A549 (cell line): ENCODE measurements at regions not wholly inside any gene's neighbourhood (a gene's known extent, or its start where the extent isn't known, plus 50 kb on each side); places are given as distances from the start of the nearest gene placed in this dataset.
A peak's percentile ranks its signal among the peaks of the same experiment; 100 is the strongest.

Experiments used
- ATAC-seq, 2 experiments: fragments of 200-7000 bp in 1 of 2; fragments of >200 bp in 1 of 2; cut with Nextera tagmentation in 1 of 2; cut with Tn5 transposase in 1 of 2; 3 replicates each; pipeline versions ENCODE4 v1.8.0 to v1.9.1; 2018 to 2020; ENCODE audit warnings: mild to moderate bottlenecking in 1 of 2, moderate library complexity in 1 of 2
- CTCF ChIA-PET: fragments of 300-600 bp; sonication (Branson Sonifier 250); formaldehyde crosslinking; extraction: SDS; loops from one replicate; lab custom pipeline; 2021; ENCODE audit warnings: antibody characterized with exemption, inconsistent platforms; lab: Yijun Ruan, JAX
- POLR2A ChIA-PET: fragments of 350-600 bp; formaldehyde crosslinking; extraction: SDS; loops from one replicate; lab custom pipeline; 2021; ENCODE audit warnings: antibody characterized with exemption, inconsistent platforms; lab: Yijun Ruan, JAX
- DNase-seq, 2 experiments: peaks; one replicate each; pipeline versions ENCODE4 v3.0.0 to v3.0.0-alpha.2; 2011 to 2016; ENCODE audit warnings: low read depth in 1 of 2, low spot score in 1 of 2
- FAIRE-seq: peaks from 2 replicates; lab custom pipeline; 2011; peaks lifted over from hg19 to GRCh38; lab: Jason Lieb, UNC
- H3K27ac ChIP-seq, 2 experiments: fragments of >200 bp; sonication (Bioruptor Twin); formaldehyde crosslinking; 3 replicates each; pipeline ENCODE4 v1.5.1; 2016 to 2017
- H3K4me1 ChIP-seq: fragments of >200 bp; sonication (Bioruptor Twin); formaldehyde crosslinking; 3 replicates; pipeline ENCODE4 v1.6.1; 2016
- H3K4me2 ChIP-seq: fragments of >200 bp; sonication (Bioruptor Twin); formaldehyde crosslinking; 3 replicates; pipeline ENCODE4 v1.6.1; 2016
- H3K4me3 ChIP-seq: fragments of >200 bp; sonication (Bioruptor Twin); formaldehyde crosslinking; 3 replicates; pipeline ENCODE4 v1.5.1; 2016
- H3K9me3 ChIP-seq: fragments of >200 bp; sonication (Bioruptor Twin); formaldehyde crosslinking; 3 replicates; pipeline ENCODE4 v1.6.1; 2016
- BHLHE40 ChIP-seq: IDR thresholded peaks from 2 replicates; pipeline ENCODE4 v1.6.1; 2012; ENCODE audit warnings: low read depth, low read length, inconsistent platforms
- CBX8 ChIP-seq: fragments of 200-600 bp; sonication (generic); IDR thresholded peaks from 2 replicates; pipeline ENCODE4 v1.6.1; 2016
- CHD2 ChIP-seq: fragments of 150-350 bp; IDR thresholded peaks from 2 replicates; pipeline ENCODE4 v1.6.1; 2014; ENCODE audit warnings: low read length; ENCODE audit not compliant: partially characterized antibody
- CHD4 ChIP-seq: fragments of 200-600 bp; sonication (generic); IDR thresholded peaks from 2 replicates; pipeline ENCODE4 v1.6.1; 2016; ENCODE audit warnings: antibody characterized with exemption, mild to moderate bottlenecking, borderline replicate concordance
- EHF ChIP-seq: fragments of 250-450 bp; sonication (Bioruptor Pico); IDR thresholded peaks from 2 replicates; pipeline ENCODE4 v1.5.0; 2020; ENCODE audit warnings: mild to moderate bottlenecking
- EHMT2 ChIP-seq: fragments of 200-600 bp; sonication (generic); IDR thresholded peaks from 2 replicates; pipeline ENCODE4 v1.6.1; 2016; ENCODE audit warnings: antibody characterized with exemption, low read depth, mild to moderate bottlenecking, moderate library complexity
- EP300 ChIP-seq, 2 experiments: fragments of >200 bp; sonication (Bioruptor Twin); formaldehyde crosslinking; IDR thresholded peaks; 2 replicates in 1 of 2; 3 replicates in 1 of 2; pipeline ENCODE4 v1.6.1; 2016 to 2017
- HDAC2 ChIP-seq: fragments of 200-600 bp; sonication (generic); IDR thresholded peaks from 2 replicates; pipeline ENCODE4 v1.6.1; 2016
- HOXA7 ChIP-seq: fragments of 250-450 bp; sonication (Bioruptor Pico); IDR thresholded peaks from 2 replicates; pipeline ENCODE4 v1.5.0; 2020; ENCODE audit warnings: mild to moderate bottlenecking, moderate library complexity
- JUNB ChIP-seq: fragments of >200 bp; sonication (Bioruptor Twin); formaldehyde crosslinking; IDR thresholded peaks from 2 replicates; pipeline ENCODE4 v1.6.1; 2016
- MAZ ChIP-seq: fragments of 150-350 bp; IDR thresholded peaks from 2 replicates; pipeline ENCODE4 v1.6.1; 2014; ENCODE audit warnings: antibody characterized with exemption, low read depth, low read length, borderline replicate concordance
- MYC ChIP-seq: IDR thresholded peaks from 2 replicates; pipeline ENCODE4 v1.6.1; 2012; ENCODE audit warnings: mild to moderate bottlenecking, inconsistent platforms, low read length, improper control_type of control experiment, borderline replicate concordance
- NR3C1 ChIP-seq: fragments of >200 bp; sonication (Bioruptor Twin); formaldehyde crosslinking; IDR thresholded peaks from 3 replicates; pipeline ENCODE4 v1.6.1; 2017
- POLR2A ChIP-seq: IDR thresholded peaks from 2 replicates; pipeline ENCODE4 v1.6.1; 2012; ENCODE audit warnings: mild to moderate bottlenecking, low read length
- POLR2AphosphoS2 ChIP-seq: conservative IDR thresholded peaks from 2 replicates; pipeline ENCODE4 v1.6.1; 2012; ENCODE audit warnings: low read length, improper control_type of control experiment, inconsistent platforms
- RFX5 ChIP-seq: fragments of 450-650 bp; IDR thresholded peaks from 2 replicates; pipeline ENCODE4 v1.7.1; 2014; ENCODE audit warnings: antibody characterized with exemption, mild to moderate bottlenecking, moderate library complexity
- SMC3 ChIP-seq: fragments of >200 bp; sonication (Bioruptor Twin); formaldehyde crosslinking; IDR thresholded peaks from 3 replicates; pipeline ENCODE4 v1.6.1; 2018; ENCODE audit warnings: inconsistent platforms
- TFCP2L1 ChIP-seq: fragments of 250-450 bp; sonication (Bioruptor Pico); IDR thresholded peaks from 2 replicates; pipeline ENCODE4 v1.5.0; 2021; ENCODE audit warnings: mild to moderate bottlenecking
- TP53 ChIP-seq: fragments of 250-450 bp; sonication (Bioruptor Pico); IDR thresholded peaks from 2 replicates; pipeline ENCODE4 v1.5.0; 2021; ENCODE audit warnings: mild to moderate bottlenecking, moderate library complexity
- ZC3H11A ChIP-seq: fragments of 450-650 bp; IDR thresholded peaks from 2 replicates; pipeline ENCODE4 v1.6.1; 2014; ENCODE audit warnings: antibody characterized with exemption, mild to moderate bottlenecking
- ZFP36 ChIP-seq: fragments of 450-650 bp; IDR thresholded peaks from 2 replicates; pipeline ENCODE4 v1.6.1; 2014; ENCODE audit warnings: borderline replicate concordance; ENCODE audit not compliant: partially characterized antibody
- ZNF302 ChIP-seq: fragments of 250-450 bp; sonication (Bioruptor Pico); IDR thresholded peaks from 2 replicates; pipeline ENCODE4 v1.9.0; 2021; ENCODE audit warnings: inconsistent platforms, mild to moderate bottlenecking, moderate library complexity
- ZSCAN20 ChIP-seq: fragments of 250-450 bp; sonication (Bioruptor Pico); IDR thresholded peaks from 2 replicates; pipeline ENCODE4 v1.8.0; 2022; ENCODE audit warnings: mild to moderate bottlenecking, moderate library complexity
- WGBS: methylation state at CpG from one replicate; pipeline ENCODE4 v1.1.6; 2017; ENCODE audit errors: missing lambda C conversion rate; 5-methylcytosine and 5-hydroxymethylcytosine counted together
- TF ChIP-seq, protein P1 (sequence below): fragments of >200 bp; sonication (Bioruptor Twin); formaldehyde crosslinking; IDR thresholded peaks from 2 replicates; pipeline ENCODE4 v1.6.1; 2016
- TF ChIP-seq, protein P2 (sequence below): fragments of 450-650 bp; IDR thresholded peaks from 2 replicates; pipeline ENCODE4 v1.6.1; 2014; ENCODE audit warnings: antibody characterized with exemption
- TF ChIP-seq, protein P3 (sequence below): IDR thresholded peaks from 2 replicates; pipeline ENCODE4 v1.6.1; 2012
- TF ChIP-seq, protein P4 (sequence below): fragments of 250-450 bp; sonication (Bioruptor Pico); IDR thresholded peaks from 2 replicates; pipeline ENCODE4 v1.5.0; 2021; ENCODE audit warnings: mild to moderate bottlenecking, moderate library complexity, borderline replicate concordance

DNA sequence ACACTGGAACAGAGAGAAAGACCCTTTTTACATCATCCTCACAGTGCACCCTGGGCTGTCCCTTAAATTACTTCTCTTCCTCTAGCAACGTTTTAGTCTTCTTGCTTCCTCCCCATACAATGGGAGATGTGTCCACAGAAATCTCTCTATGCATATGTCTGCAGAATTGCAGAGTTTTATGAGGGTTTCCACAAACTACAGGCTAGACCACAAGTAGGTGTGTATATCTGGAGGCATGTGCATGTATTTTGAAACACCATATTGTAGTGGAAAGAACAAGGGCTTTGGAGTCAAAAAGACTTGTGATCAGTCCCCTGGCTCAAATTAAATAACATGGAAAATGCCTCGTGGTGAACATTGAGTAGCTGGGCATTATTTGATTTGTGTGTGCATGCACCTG, 121.3 kb upstream of the IPO9 start:
- Histone ChIP-seq H3K27ac (no peak overlapping the region), H3K4me3 (no peak overlapping the region), H3K4me2 (no peak overlapping the region), H3K4me1 (peaks cover 47% of the 10 kb centered on the region), H3K9me3 (no peaks in the 10 kb centered on the region)
- ATAC-seq (no peak), FAIRE-seq (no peak), DNase-seq (no peak)
- WGBS, result 12% methylated on average over 2 of the region's 2 CpGs
- TF ChIP-seq, protein P1, sequence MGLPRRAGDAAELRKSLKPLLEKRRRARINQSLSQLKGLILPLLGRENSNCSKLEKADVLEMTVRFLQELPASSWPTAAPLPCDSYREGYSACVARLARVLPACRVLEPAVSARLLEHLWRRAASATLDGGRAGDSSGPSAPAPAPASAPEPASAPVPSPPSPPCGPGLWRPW, result no peak
- TF ChIP-seq, protein P2, sequence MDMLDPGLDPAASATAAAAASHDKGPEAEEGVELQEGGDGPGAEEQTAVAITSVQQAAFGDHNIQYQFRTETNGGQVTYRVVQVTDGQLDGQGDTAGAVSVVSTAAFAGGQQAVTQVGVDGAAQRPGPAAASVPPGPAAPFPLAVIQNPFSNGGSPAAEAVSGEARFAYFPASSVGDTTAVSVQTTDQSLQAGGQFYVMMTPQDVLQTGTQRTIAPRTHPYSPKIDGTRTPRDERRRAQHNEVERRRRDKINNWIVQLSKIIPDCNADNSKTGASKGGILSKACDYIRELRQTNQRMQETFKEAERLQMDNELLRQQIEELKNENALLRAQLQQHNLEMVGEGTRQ, result no peak
- TF ChIP-seq, protein P3, sequence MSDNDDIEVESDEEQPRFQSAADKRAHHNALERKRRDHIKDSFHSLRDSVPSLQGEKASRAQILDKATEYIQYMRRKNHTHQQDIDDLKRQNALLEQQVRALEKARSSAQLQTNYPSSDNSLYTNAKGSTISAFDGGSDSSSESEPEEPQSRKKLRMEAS, result no peak
- TF ChIP-seq CHD4, result no peak
- no peak for TF ChIP-seq SMC3
- TF ChIP-seq MYC, result no peak
- no peak for TF ChIP-seq RFX5
- no peak for TF ChIP-seq POLR2AphosphoS2
- no peak for TF ChIP-seq ZSCAN20 (CRISPR knock-in tag)
- TF ChIP-seq BHLHE40, result no peak
- TF ChIP-seq EHMT2, result no peak
- TF ChIP-seq HDAC2, result no peak
- no peak for TF ChIP-seq POLR2A
- no peak for TF ChIP-seq EHF (CRISPR knock-in tag)
- no peak for TF ChIP-seq CBX8
- TF ChIP-seq TP53 (CRISPR knock-in tag), result no peak
- TF ChIP-seq JUNB, result no peak
- no peak for TF ChIP-seq ZNF302 (CRISPR knock-in tag)
- CTCF ChIA-PET, result interaction anchor here (0.8 to 29.6 kb wide), 10 partner anchors 10 to 225 kb away, joined by 3 to 903 read pairs (median 12); no protein-coding TSS in a partner anchor
- POLR2A ChIA-PET, result no interaction called here

DNA sequence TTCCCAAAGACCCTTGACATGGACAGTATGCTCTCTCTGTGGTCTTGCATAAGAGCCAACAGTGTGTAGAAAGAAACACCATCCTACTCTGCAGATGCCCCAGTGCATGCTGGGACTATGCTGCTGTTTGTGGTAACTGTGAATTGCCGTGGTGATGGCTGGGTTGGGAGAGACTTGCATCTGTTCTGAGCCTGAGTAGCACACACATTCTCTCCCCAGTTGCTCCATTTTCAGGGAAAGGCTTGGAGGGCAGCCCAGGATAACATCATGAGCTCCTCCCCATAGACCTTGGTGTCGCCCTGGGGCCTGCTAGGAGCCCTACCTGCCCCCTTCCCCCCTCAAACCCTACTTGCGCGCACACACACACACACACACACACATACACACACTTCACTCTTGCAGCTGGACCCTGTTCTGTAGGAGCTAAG, 120.9 kb upstream of the IPO9 start:
- H3K4me2 ChIP-seq, result no peak overlapping the region
- no peak for TF ChIP-seq TFCP2L1
- no peak for TF ChIP-seq HDAC2
- TF ChIP-seq ZNF302 (CRISPR knock-in tag), result no peak
- TF ChIP-seq, protein P1, result no peak
- TF ChIP-seq MAZ, result no peak
- TF ChIP-seq, protein P4, sequence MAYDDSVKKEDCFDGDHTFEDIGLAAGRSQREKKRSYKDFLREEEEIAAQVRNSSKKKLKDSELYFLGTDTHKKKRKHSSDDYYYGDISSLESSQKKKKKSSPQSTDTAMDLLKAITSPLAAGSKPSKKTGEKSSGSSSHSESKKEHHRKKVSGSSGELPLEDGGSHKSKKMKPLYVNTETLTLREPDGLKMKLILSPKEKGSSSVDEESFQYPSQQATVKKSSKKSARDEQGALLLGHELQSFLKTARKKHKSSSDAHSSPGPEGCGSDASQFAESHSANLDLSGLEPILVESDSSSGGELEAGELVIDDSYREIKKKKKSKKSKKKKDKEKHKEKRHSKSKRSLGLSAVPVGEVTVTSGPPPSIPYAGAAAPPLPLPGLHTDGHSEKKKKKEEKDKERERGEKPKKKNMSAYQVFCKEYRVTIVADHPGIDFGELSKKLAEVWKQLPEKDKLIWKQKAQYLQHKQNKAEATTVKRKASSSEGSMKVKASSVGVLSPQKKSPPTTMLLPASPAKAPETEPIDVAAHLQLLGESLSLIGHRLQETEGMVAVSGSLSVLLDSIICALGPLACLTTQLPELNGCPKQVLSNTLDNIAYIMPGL (CRISPR knock-in tag), result no peak
- no peak for TF ChIP-seq NR3C1
- TF ChIP-seq EHMT2, result no peak
- TF ChIP-seq TP53 (CRISPR knock-in tag), result no peak
- TF ChIP-seq ZFP36, result no peak
- TF ChIP-seq CHD2, result no peak
- no peak for TF ChIP-seq ZC3H11A
- TF ChIP-seq EP300 (IDR thresholded peaks at IDR 0.05), result no peak
- TF ChIP-seq HOXA7 (CRISPR knock-in tag), result no peak
- no peak for TF ChIP-seq MYC
- TF ChIP-seq RFX5, result no peak
- ChIA-PET POLR2A (no interaction called here), CTCF (interaction anchor here (0.6 to 29.6 kb wide), 15 partner anchors 11 to 932 kb away, joined by 3 to 903 read pairs (median 12); no protein-coding TSS in a partner anchor)
- H3K4me1 ChIP-seq, result peaks cover 48% of the 10 kb centered on the region
- H3K4me3 ChIP-seq, result no peak overlapping the region
- no peak overlapping the region for H3K27ac ChIP-seq
- DNase-seq, result peak in 1 of 2 experiments; percentile 32
- no peak for ATAC-seq
- no peaks in the 10 kb centered on the region for H3K9me3 ChIP-seq
- 47% methylated on average over 4 of the region's 4 CpGs for WGBS
- no peak for FAIRE-seq
